ENCODE measurements at regions not wholly inside any gene's neighbourhood (a gene's known extent, or its start where the extent isn't known, plus 50 kb on each side); places are given as distances from the start of the nearest gene placed in this dataset.

- no peak for TF ChIP-seq CTCF (IDR thresholded peaks at IDR 0.05; ENCODE audit: low read depth, low read length)
- no peak for TF ChIP-seq POLR2A (IDR thresholded peaks at IDR 0.05; ENCODE audit: extremely low read depth, insufficient read length)
These were observed 202.9 kb upstream of the MSX2 start for GRCh38 chr5:174521449-174521848.
